NCI-H2227 (cell line): ENCODE measurements at regions not wholly inside any gene's neighbourhood (a gene's known extent, or its start where the extent isn't known, plus 50 kb on each side); places are given as distances from the start of the nearest gene placed in this dataset.

ENCODE experiments used
- DNase-seq: peaks from one replicate; lab custom pipeline; 2025; ENCODE audit not compliant: unreplicated experiment; lab: John Stamatoyannopoulos, UW

GRCh38 chr2:41937921-41938708, 109.7 kb upstream of the PKDCC start:
- no peak for DNase-seq

DNA sequence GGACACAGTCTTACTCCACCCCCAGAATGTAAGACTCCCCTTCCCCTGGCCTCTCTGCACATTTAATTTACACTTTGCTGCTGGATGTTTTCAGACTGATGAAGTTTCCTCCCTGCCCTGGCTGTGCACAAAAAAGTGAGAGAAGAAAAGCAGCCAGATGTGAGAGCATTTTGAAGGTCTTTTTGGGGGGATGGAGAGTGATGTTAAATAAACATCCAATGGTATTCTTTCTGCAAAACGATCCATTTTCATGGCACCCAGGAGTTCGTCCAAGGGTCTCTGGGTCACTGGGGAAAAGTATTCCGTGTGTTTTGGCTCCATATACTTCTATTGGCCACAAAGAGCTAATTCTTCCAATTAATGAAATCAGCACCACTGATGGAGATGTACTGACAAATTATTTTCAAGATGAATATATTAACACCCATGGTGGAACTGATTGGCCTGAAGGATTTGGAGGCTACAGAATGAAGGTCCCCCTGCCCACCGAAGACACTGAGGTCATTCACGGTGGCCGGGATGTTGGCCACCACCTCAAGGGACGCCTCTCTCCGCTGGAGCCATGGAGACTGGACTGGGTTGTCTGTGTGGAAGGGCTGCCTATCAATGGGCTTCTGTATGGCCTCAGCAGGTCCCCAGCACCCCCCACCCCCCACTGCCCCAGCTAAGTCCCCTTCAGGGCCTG, 107.6 kb upstream of the PKDCC start:
- no peak for DNase-seq

- no peak for DNase-seq
Observed at GRCh38 chr2:41940745-41941063, 107.1 kb upstream of the PKDCC start.

GRCh38 chr2:41941831-41942230, 106.0 kb upstream of the PKDCC start:
- no peak for DNase-seq

GRCh38 chr2:41942278-41942677, 105.5 kb upstream of the PKDCC start:
- no peak for DNase-seq

DNA sequence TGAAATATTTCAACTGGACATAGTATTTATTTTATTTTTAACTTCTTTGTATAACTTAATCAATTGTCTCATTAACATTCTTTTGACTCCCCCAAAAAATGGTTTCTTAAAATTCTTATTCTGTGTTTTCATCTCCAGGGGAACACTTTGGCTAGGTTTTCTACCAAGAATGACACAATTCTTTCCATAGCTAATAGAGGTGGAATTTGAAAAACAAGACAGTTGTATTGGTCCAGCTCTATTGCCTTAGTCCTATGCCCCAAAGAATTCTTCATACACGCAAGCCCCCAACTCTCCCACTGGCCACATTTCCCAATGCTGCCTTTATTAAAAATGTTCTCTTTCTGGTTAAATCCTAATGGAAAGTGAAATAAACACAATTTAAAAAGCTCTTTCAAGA, 104.7 kb upstream of the PKDCC start:
- DNase-seq: no peak

- DNase-seq: no peak
Observed at GRCh38 chr2:41944220-41944880, 103.5 kb upstream of the PKDCC start.

DNA sequence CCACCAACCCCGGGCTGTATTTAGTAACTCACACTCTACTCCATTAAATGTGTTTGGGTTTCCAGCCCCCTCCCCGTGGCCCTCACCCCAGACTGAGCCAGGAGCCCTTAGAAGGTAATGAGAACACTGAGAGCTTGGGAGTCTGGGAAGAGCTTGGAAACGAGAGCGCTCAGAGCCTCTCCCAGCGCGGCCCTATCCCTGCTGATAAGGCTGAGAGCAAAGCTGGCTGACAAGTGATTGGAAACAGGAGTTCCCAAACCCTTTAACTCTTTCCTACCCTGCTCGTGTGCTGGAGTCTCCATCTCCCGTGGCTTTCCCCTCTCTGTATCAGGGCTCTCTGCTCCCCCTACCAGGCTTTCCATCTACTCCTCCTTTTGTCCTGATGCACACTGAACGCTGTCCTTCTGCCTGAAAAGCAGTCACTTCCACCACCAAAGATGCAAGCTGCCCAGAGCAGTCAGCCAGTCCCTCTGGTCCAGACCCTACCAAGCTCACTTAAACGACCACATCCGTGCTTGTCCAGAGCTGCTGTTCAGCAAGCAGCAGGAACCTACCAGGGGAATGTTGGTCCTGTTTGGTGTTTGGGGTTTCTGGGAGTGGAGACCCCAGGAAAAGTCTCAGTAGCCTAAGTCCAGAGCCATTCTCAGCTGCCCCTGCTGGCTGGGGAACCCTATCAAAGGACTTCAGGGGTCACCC, 100.0 kb upstream of the PKDCC start:
- no peak for DNase-seq

DNA sequence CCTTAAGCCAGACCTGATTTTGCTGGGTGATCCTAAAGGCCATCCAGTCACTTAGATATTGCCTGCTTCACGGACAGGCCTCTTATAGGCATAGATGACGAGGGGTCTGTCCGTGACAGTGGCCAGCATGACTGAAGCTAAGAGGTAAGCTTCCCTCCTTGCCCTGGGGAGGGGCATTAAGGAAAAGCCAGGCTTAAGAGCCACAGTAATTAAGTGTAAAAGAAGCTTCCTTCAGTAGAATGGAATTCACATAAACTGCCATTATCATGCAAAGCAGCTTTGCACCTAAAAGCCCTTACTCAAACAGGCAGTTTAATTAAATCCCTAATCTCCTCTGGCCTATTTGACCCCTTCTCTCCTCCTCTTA, 99.4 kb upstream of the PKDCC start:
- DNase-seq: no peak

DNA sequence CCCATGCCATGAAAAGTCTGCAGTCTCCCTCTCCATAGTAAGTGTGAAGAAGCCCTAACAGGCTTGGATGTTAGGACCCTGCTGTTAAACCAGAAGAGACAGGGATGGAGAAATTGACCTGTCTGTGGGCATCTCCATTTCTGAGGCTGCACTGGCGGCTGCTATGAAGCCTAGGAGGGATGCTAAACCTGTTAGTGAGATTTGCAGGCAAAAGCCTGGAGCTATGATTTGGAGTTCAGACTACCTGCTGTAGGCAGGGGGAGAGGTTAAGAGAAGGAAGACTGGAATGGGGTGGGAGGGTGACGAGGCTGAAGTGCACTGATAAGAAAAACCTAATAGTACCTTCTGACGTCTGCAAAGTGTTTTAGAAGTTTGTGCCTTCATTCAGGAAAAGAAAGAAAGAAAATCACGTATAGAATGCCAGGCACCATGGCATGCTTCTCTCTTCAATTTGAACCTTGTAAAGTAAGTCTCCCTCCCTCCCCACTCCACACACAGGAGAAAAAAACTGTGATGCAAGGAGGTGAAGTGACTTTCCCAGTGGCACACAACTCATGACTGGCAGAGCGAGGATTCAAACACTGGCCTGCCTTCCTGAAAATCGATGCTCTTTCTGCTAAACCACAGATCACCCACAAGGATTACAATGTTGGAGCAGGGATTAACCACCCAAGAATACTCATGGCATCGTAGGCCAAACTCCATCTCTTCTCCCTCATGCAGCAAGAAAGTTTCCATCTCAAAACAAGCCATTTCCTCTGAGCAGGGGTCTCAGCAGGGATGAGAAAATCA, 98.5 kb upstream of the PKDCC start:
- no peak for DNase-seq

DNA sequence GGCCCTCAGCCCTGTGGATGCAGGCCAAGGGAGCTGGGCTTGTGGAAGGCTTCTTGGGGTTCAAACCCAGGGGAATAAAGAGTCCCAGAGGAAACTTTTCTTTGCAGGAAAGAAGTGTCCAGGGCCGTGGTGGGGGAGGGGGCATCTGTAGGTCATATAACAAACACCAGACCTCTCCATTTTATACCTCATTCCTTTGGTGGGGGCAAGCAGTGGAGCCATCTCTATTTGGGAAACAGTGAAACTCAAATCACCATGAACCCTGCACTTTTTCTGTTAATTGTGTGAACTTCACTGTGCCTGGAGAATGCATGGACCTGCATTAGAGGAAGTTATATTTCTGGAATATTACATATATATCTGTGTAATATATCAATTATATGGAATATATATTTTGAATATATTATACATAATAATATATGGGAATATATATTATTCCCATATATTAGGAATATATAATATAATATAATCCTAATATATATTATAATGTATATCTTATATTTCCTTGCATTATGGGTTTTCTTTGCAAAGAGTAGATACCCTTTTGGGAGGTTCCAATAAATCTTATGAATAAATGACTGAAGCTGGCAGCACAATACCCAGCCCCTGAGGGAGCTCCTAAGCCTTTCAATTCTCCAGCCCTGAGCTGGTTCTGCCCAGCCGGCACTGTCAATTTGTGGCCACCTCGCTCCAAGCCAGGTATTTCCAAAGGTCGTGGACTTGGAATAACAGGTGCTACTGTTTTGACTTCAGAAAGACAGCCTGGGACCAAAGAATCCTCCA, 97.7 kb upstream of the PKDCC start:
- no peak for DNase-seq

- DNase-seq: no peak
Observed at GRCh38 chr2:41950666-41950960, 97.2 kb upstream of the PKDCC start.

GRCh38 chr2:41954304-41955291, 93.2 kb upstream of the PKDCC start:
- no peak for DNase-seq

GRCh38 chr2:41955316-41956043, 92.3 kb upstream of the PKDCC start:
- DNase-seq: no peak

GRCh38 chr2:41957431-41957830, 90.4 kb upstream of the PKDCC start:
- no peak for DNase-seq

DNA sequence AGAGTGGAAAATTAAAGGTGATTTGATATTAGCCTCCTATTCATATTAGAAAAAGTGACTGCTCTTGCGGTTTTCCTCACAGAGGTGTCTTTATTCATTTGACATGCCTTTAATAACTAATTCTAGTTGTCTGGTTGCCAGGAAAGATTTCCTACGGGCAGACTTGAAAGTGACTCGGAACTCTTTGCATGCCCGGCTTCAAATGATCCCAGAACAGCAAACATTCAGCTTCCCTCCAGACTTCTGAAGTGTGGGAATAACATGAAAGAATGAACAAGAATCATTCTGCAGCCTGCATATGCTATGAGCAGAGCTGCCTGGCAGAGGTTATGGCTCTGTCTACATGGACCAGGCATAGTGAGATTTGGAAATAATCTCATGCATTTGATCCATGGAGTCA, 89.6 kb upstream of the PKDCC start:
- no peak for DNase-seq

DNA sequence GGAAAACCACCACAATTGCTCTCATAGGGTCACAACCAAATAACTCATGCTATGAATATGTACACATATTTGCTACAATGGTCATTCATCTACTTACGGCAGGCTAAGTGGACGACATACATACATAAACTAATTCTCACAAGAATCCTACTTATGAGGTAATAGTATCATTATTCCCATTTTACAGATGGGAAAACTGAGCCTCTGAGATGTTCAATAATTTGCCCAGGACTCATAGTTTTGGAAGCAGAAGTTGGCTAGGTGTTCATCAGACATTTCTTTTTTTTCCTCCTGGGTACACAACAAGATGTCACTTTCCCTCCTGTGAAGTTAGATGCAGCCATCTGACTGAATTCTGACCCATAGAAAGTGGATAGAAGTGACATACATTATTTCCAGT, 89.0 kb upstream of the PKDCC start:
- no peak for DNase-seq

- no peak for DNase-seq
Observed at GRCh38 chr2:41959760-41960159, 88.1 kb upstream of the PKDCC start.
